ENCODE measurements at regions not wholly inside any gene's neighbourhood (a gene's known extent, or its start where the extent isn't known, plus 50 kb on each side); places are given as distances from the start of the nearest gene placed in this dataset.

DNA sequence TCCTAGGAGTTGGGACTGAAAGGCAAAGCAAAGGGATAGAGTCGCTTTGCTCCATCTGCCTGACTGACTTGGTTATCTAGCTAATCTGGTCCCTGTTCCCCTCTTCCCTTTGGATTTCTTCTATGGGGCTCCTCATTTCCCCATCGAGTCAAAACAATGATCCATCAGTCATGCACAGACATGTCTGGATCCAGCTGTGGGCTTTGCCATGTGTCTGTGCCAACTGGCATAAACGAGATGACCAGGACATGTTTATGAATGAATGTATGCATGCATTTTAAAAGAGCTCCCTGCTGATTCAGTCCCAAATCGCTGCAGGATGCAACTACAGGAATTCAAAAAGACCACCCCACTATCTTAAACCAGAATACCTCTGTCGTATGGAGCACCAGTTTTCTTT is 122.0 kb downstream of the ARL4A start:
- no peak overlapping the region for H3K27ac ChIP-seq
- TF ChIP-seq ZFX (IDR thresholded peaks at IDR 0.05; ENCODE audit: borderline replicate concordance): no peak
- TF ChIP-seq, protein P1, sequence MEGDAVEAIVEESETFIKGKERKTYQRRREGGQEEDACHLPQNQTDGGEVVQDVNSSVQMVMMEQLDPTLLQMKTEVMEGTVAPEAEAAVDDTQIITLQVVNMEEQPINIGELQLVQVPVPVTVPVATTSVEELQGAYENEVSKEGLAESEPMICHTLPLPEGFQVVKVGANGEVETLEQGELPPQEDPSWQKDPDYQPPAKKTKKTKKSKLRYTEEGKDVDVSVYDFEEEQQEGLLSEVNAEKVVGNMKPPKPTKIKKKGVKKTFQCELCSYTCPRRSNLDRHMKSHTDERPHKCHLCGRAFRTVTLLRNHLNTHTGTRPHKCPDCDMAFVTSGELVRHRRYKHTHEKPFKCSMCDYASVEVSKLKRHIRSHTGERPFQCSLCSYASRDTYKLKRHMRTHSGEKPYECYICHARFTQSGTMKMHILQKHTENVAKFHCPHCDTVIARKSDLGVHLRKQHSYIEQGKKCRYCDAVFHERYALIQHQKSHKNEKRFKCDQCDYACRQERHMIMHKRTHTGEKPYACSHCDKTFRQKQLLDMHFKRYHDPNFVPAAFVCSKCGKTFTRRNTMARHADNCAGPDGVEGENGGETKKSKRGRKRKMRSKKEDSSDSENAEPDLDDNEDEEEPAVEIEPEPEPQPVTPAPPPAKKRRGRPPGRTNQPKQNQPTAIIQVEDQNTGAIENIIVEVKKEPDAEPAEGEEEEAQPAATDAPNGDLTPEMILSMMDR (IDR thresholded peaks at IDR 0.05): no peak

DNA sequence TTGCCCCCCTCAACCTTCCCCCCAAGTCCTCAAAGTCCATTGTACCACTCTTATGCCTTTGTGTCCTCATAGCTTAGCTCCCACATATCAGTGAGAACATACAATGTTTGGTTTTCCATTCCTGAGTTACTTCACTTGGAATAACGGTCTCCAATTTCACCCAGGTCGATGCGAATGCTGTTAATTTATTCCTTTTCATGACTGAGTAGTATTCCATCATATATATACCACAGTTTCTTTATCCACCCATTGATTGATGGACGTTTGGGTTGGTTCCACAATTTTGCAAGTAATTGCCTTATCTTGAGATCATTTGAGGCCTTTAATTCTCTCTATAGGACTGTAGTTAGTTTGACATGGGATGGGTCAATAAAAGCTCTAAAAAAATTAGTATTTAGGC is 124.7 kb downstream of the ARL4A start:
- H3K27ac ChIP-seq: no peak overlapping the region
- no peak for TF ChIP-seq ZFX (IDR thresholded peaks at IDR 0.05; ENCODE audit: borderline replicate concordance)
- TF ChIP-seq, protein P1 (IDR thresholded peaks at IDR 0.05): no peak

DNA sequence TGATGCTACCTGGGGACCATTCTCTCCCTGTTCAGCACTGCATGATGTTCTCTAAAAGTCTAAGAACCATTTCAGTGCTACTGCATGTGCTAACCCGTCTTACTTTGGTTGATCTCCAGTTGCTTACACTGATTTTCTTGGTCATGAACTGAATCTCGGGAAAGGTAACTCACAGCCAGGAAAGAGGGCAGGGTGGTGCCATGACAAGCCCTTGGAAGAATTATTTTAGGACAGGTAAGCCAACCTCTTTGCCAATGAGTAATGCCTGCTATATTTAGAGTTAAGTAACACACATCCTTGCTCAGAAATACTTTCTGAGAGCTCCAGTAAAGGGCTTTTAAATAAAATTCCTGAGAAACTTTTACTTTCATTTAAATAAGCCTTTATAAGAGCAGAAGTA is 126.7 kb downstream of the ARL4A start:
- TF ChIP-seq ZFX (IDR thresholded peaks at IDR 0.05; ENCODE audit: borderline replicate concordance): no peak
- TF ChIP-seq, protein P1 (IDR thresholded peaks at IDR 0.05): no peak
- H3K27ac ChIP-seq: no peak overlapping the region

DNA sequence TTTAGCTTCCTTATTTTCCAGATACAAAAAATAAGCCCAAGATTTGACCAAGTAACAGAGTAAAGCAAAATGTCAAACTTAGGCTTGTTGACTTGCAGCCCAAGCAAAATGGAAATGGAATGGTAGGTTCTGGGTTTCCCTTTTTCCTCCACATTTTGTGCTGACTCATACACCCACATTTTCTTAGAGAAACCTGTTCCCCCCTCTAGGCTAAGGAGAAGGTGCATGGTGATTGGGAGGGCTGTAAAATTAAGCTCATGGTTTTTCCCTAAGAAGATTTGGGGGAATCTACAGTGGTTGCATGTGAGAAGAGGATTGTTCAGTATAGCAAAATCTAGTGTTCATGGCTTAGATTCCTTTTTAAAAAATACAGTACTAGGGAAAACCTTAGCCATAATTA is 127.4 kb downstream of the ARL4A start:
- H3K27ac ChIP-seq: no peak overlapping the region
- TF ChIP-seq, protein P1 (IDR thresholded peaks at IDR 0.05): no peak
- TF ChIP-seq ZFX (IDR thresholded peaks at IDR 0.05; ENCODE audit: borderline replicate concordance): no peak

DNA sequence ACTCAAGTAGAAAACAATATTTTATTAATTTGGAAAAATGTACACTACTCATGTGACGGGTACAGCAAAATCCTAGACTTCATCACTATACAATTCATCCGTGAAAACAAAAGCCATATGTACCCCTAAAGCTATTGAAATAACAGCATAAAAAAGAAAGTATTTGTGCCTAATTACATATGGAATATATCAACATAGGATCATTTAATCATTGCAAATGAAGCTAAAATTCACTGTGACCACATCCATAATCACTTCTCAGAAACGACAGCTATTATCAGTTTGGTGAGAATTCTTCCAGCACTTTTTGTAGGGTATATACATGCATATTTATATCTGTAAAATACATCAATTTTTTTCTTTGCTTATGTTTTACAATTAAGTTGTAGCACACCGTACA is 128.0 kb downstream of the ARL4A start:
- no peak overlapping the region for H3K27ac ChIP-seq
- TF ChIP-seq ZFX (IDR thresholded peaks at IDR 0.05; ENCODE audit: borderline replicate concordance): no peak
- TF ChIP-seq, protein P1 (IDR thresholded peaks at IDR 0.05): no peak

DNA sequence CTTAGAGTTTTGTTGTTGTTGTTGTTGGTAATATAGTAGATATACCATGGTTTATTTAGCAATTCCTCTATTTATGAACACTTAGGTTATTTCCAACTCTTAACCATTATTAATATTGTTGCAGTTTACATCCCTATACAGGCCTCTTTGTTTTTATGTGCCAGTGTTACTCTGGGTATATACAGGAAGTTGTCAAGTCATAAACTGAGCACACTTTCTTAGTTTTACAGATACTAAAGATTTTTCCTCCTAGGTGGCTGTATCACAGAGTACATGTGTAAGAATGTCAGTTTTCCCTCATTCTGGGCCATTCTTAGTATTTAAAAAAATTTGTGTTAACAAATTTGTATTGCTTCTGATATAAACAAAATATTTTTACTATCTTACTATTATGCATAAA is 128.4 kb downstream of the ARL4A start:
- no peak overlapping the region for H3K27ac ChIP-seq

DNA sequence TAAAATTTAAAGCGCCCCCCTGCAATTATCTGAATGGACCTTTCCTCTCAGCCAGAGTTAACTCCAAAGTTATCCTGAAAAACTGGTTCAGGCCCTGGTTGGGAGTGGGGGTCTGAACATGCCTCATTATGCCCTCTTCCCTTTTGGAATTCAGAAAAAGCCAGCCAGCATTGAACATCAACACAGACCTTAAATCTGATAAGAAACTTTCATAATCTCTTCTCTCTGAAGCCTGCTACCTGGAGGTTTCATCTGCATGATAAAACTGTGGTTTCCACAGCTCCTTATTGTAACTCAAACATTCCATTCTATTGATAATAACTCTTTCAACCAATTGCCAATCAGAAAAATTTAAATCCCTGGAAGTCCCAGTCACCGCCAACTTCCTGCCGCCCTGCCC is 133.3 kb downstream of the ARL4A start:
- H3K27ac ChIP-seq: no peak overlapping the region
- TF ChIP-seq ZFX (IDR thresholded peaks at IDR 0.05; ENCODE audit: borderline replicate concordance): no peak
- TF ChIP-seq, protein P1 (IDR thresholded peaks at IDR 0.05): no peak

More for the DNA sequence above, 128.4 kb downstream of the ARL4A start:
- TF ChIP-seq, protein P1 (IDR thresholded peaks at IDR 0.05): no peak
- no peak for TF ChIP-seq ZFX (IDR thresholded peaks at IDR 0.05; ENCODE audit: borderline replicate concordance)

Data from 22Rv1 (cell line).